DOHH2 (cell line): ENCODE measurements at regions not wholly inside any gene's neighbourhood (a gene's known extent, or its start where the extent isn't known, plus 50 kb on each side); places are given as distances from the start of the nearest gene placed in this dataset.

Experiments
- H3F3A ChIP-seq: fragments of 200-600 bp; sonication (generic), shearing (Covaris generic); 2 replicates; pipeline ENCODE4 v1.6.0; 2016; ENCODE audit warnings: antibody characterized with exemption, mild to moderate bottlenecking; ENCODE audit not compliant: control insufficient read depth, insufficient read depth
- H3K27ac ChIP-seq: fragments of 200-600 bp; sonication (generic); 2 replicates; pipeline ENCODE4 v1.5.1; 2014; ENCODE audit warnings: low read depth, mild to moderate bottlenecking, low read length, moderate library complexity
- H3K27me3 ChIP-seq: fragments of 200-600 bp; sonication (generic); 2 replicates; pipeline ENCODE4 v1.6.1; 2014; ENCODE audit warnings: mild to moderate bottlenecking, low read length, mixed read lengths; ENCODE audit not compliant: control insufficient read depth
- H3K36me3 ChIP-seq: fragments of 200-600 bp; sonication (generic); 2 replicates; pipeline ENCODE4 v1.6.1; 2014; ENCODE audit warnings: mild to moderate bottlenecking, low read length, moderate library complexity, mixed read lengths; ENCODE audit not compliant: control insufficient read depth
- H3K4me1 ChIP-seq: fragments of 200-600 bp; sonication (generic); 2 replicates; pipeline ENCODE4 v1.6.1; 2014; ENCODE audit warnings: mild to moderate bottlenecking, low read length, mixed read lengths; ENCODE audit not compliant: control insufficient read depth
- H3K4me2 ChIP-seq: fragments of 200-600 bp; sonication (generic); 2 replicates; pipeline ENCODE4 v1.6.0; 2014; ENCODE audit warnings: mild to moderate bottlenecking, low read length, moderate library complexity
- H3K4me3 ChIP-seq: fragments of 200-600 bp; sonication (generic); 2 replicates; pipeline ENCODE4 v1.5.1; 2014; ENCODE audit warnings: mild to moderate bottlenecking, low read length, mixed read lengths
- H3K79me2 ChIP-seq: fragments of 200-600 bp; sonication (generic); 2 replicates; pipeline ENCODE4 v1.6.1; 2014; ENCODE audit warnings: mild to moderate bottlenecking, low read length, mixed read lengths; ENCODE audit not compliant: control insufficient read depth
- H3K9me2 ChIP-seq: fragments of 200-600 bp; sonication (generic); replicated peaks from 2 replicates; pipeline ENCODE4 v1.6.1; 2014; ENCODE audit warnings: mild to moderate bottlenecking, low read length, mixed read lengths; ENCODE audit not compliant: control insufficient read depth
- H3K9me3 ChIP-seq: fragments of 200-600 bp; sonication (generic); 2 replicates; pipeline ENCODE4 v1.6.1; 2014; ENCODE audit warnings: antibody characterized with exemption, low read length, mixed read lengths; ENCODE audit not compliant: control insufficient read depth, insufficient read depth
- H4K20me1 ChIP-seq: fragments of 200-600 bp; sonication (generic); 2 replicates; pipeline ENCODE4 v1.6.0; 2014; ENCODE audit warnings: low read depth, mild to moderate bottlenecking, antibody characterized with exemption, low read length, moderate library complexity; ENCODE audit not compliant: control insufficient read depth, insufficient read depth
- CTCF ChIP-seq: fragments of 200-600 bp; sonication (generic); IDR thresholded peaks from one replicate; pipeline ENCODE4 v1.5.1; 2014; ENCODE audit warnings: antibody characterized with exemption, mild to moderate bottlenecking, low read depth, low read length; ENCODE audit not compliant: poor library complexity, severe bottlenecking
- EZH2phosphoT487 ChIP-seq: fragments of 200-600 bp; sonication (generic); IDR thresholded peaks from 2 replicates; pipeline ENCODE4 v1.6.1; 2017; ENCODE audit warnings: borderline replicate concordance, mild to moderate bottlenecking, antibody characterized with exemption, low read length, moderate library complexity, mixed read lengths

GRCh38 chr2:37774976-37775907, 103.8 kb upstream of the CDC42EP3 start:
- TF ChIP-seq EZH2phosphoT487 (no peak), CTCF (no peak)
- H3K4me2 ChIP-seq = no peak overlapping the region
- H3K9me3 ChIP-seq = no peaks in the 10 kb centered on the region
- H3K27ac ChIP-seq = no peak overlapping the region
- no peaks in the 10 kb centered on the region for H3K4me1 ChIP-seq
- H4K20me1 ChIP-seq = no peaks in the 10 kb centered on the region
- H3K4me3 ChIP-seq = no peak overlapping the region
- H3F3A ChIP-seq = no peaks in the 10 kb centered on the region
- H3K9me2 ChIP-seq = no peaks in the 10 kb centered on the region
- H3K27me3 ChIP-seq = no peaks in the 10 kb centered on the region
- H3K36me3 ChIP-seq = no peaks in the 10 kb centered on the region
- H3K79me2 ChIP-seq = no peaks in the 10 kb centered on the region

GRCh38 chr2:37775908-37776250, 104.4 kb upstream of the CDC42EP3 start:
- Histone ChIP-seq H3K4me2 (no peak overlapping the region), H3K4me1 (no peaks in the 10 kb centered on the region), H3F3A (no peaks in the 10 kb centered on the region), H3K9me3 (no peaks in the 10 kb centered on the region), H3K27ac (no peak overlapping the region), H4K20me1 (no peaks in the 10 kb centered on the region), H3K36me3 (no peaks in the 10 kb centered on the region), H3K9me2 (no peaks in the 10 kb centered on the region), H3K27me3 (no peaks in the 10 kb centered on the region), H3K4me3 (no peak overlapping the region), H3K79me2 (no peaks in the 10 kb centered on the region)
- TF ChIP-seq CTCF (no peak), EZH2phosphoT487 (no peak)

- no peaks in the 10 kb centered on the region for H3K9me3 ChIP-seq
- no peaks in the 10 kb centered on the region for H3K4me1 ChIP-seq
- no peaks in the 10 kb centered on the region for H3K36me3 ChIP-seq
- no peaks in the 10 kb centered on the region for H4K20me1 ChIP-seq
- no peaks in the 10 kb centered on the region for H3K27me3 ChIP-seq
- H3F3A ChIP-seq = no peaks in the 10 kb centered on the region
- H3K4me3 ChIP-seq = no peak overlapping the region
- no peak for TF ChIP-seq CTCF
- no peak for TF ChIP-seq EZH2phosphoT487
- no peak overlapping the region for H3K4me2 ChIP-seq
- H3K9me2 ChIP-seq = no peaks in the 10 kb centered on the region
- H3K79me2 ChIP-seq = no peaks in the 10 kb centered on the region
- H3K27ac ChIP-seq = no peak overlapping the region
Observed at GRCh38 chr2:37776487-37776886, 105.0 kb upstream of the CDC42EP3 start.
